Erythroblast (primary cell): ENCODE measurements at regions not wholly inside any gene's neighbourhood (a gene's known extent, or its start where the extent isn't known, plus 50 kb on each side); places are given as distances from the start of the nearest gene placed in this dataset.

ENCODE experiments used
- GATA1 ChIP-seq: IDR thresholded peaks from 2 replicates; pipeline ENCODE4 v1.6.1; 2011; ENCODE audit warnings: low read depth, mild to moderate bottlenecking, control low read depth, low read length, moderate library complexity
- POLR2A ChIP-seq: IDR thresholded peaks from 2 replicates; pipeline ENCODE4 v1.6.1; 2011; ENCODE audit warnings: mild to moderate bottlenecking, low read length

- no peak for TF ChIP-seq GATA1
- TF ChIP-seq POLR2A, result no peak
Measured at GRCh38 chr11:97607291-97608000, 1217.6 kb downstream of the JRKL start.
